ENCODE measurements at regions not wholly inside any gene's neighbourhood (a gene's known extent, or its start where the extent isn't known, plus 50 kb on each side); places are given as distances from the start of the nearest gene placed in this dataset.

DNA sequence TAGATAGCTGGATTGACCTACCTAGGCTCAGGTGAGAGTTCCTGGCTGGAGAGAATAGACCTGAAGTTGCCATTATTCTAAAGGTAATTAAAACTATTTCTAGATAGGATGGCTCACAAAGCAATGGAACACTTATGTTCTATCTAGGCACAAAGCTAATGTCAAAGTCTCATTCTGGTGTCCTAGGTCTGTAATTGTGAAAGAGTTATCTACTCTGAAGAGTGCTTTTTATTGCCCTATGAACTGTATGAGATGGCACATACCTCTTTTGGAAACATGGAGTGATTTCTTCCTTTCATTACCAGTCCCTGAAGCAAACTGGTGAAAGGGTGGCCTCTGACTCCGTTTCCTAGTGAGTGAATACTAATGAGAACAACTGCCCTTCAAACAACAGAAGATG, 80.3 kb downstream of the MTNR1B start:
- TF ChIP-seq ZFX (IDR thresholded peaks at IDR 0.05) (no peak), CTCF (conservative IDR thresholded peaks at IDR 0.05) (no peak)
- no peak overlapping the region for H3K27ac ChIP-seq

- no peak overlapping the region for H3K27ac ChIP-seq
- no peak for TF ChIP-seq CTCF (conservative IDR thresholded peaks at IDR 0.05)
- no peak for TF ChIP-seq ZFX (IDR thresholded peaks at IDR 0.05)
Measured at GRCh38 chr11:93051186-93051585, 81.7 kb downstream of the MTNR1B start.

- TF ChIP-seq ZFX (IDR thresholded peaks at IDR 0.05), result no peak
- no peak for TF ChIP-seq CTCF (conservative IDR thresholded peaks at IDR 0.05)
- H3K27ac ChIP-seq, result no peak overlapping the region
Measured at GRCh38 chr11:93053864-93054263, 84.4 kb downstream of the MTNR1B start.

DNA sequence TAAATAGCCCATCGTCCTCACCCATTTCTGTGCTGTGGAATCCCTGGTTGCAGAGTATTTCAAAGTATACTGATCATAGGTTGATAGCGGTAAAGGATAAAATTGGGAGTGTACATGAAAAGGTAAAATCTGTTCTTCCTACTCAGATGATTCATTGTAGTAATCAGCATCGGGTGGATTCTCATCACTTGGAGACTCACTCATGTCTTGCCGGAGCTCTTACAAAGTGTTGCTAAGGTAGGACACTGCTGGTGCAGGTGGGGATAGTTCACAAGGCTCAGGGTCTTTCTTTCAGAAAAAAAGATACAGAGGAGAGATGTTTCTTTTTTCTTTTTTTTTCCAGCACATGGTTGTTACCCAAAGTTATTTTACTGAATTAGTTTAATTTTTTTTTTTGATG, 84.8 kb downstream of the MTNR1B start:
- H3K27ac ChIP-seq, result no peak overlapping the region
- TF ChIP-seq ZFX (IDR thresholded peaks at IDR 0.05) (no peak), CTCF (conservative IDR thresholded peaks at IDR 0.05) (no peak)

DNA sequence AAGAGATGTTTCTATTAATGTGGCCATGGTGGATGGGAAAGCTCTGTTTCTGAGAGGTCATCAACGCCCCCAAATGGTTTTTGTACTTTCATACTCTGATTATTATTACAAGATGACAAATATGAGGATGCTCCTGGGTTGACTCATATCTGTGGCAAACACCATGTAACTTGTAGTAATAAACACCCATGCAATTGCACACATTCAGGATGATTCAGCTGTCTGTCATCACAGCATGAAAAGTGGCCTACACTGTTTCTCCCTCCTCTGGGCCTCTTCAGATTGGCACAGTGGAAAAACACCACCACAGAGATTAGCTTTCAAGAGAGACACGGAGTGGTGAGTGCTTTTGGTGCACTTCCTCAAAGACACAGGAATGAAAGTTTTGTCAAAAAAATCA, 85.4 kb downstream of the MTNR1B start:
- H3K27ac ChIP-seq, result no peak overlapping the region
- TF ChIP-seq CTCF (conservative IDR thresholded peaks at IDR 0.05) (no peak), ZFX (IDR thresholded peaks at IDR 0.05) (no peak)

GRCh38 chr11:93059117-93059957, 89.9 kb downstream of the MTNR1B start:
- H3K27ac ChIP-seq, result no peak overlapping the region
- TF ChIP-seq CTCF (conservative IDR thresholded peaks at IDR 0.05) (no peak), ZFX (IDR thresholded peaks at IDR 0.05) (no peak)

GRCh38 chr11:93063086-93063485, 93.6 kb downstream of the MTNR1B start:
- TF ChIP-seq CTCF (conservative IDR thresholded peaks at IDR 0.05), result no peak
- no peak for TF ChIP-seq ZFX (IDR thresholded peaks at IDR 0.05)
- H3K27ac ChIP-seq, result no peak overlapping the region

Data from C4-2B (cell line).